GM18505 (cell line): ENCODE measurements at regions not wholly inside any gene's neighbourhood (a gene's known extent, or its start where the extent isn't known, plus 50 kb on each side); places are given as distances from the start of the nearest gene placed in this dataset.
"Not testable (repeated sequence)": the region's sequence is repeated elsewhere in the genome, so short reads cannot be mapped to it uniquely, and the experiment has no call there.

Source experiments
- ATAC-seq: cut with Tn5 transposase; IDR thresholded peaks from one replicate; pipeline ENCODE4 v1.9.1; 2021; ENCODE audit not compliant: unreplicated experiment
- POLR2A ChIP-seq: IDR thresholded peaks from 4 replicates; pipeline ENCODE4 v1.6.1; 2011; ENCODE audit warnings: borderline replicate concordance; ENCODE audit not compliant: insufficient read depth, insufficient read length; ENCODE audit errors: extremely low read depth

DNA sequence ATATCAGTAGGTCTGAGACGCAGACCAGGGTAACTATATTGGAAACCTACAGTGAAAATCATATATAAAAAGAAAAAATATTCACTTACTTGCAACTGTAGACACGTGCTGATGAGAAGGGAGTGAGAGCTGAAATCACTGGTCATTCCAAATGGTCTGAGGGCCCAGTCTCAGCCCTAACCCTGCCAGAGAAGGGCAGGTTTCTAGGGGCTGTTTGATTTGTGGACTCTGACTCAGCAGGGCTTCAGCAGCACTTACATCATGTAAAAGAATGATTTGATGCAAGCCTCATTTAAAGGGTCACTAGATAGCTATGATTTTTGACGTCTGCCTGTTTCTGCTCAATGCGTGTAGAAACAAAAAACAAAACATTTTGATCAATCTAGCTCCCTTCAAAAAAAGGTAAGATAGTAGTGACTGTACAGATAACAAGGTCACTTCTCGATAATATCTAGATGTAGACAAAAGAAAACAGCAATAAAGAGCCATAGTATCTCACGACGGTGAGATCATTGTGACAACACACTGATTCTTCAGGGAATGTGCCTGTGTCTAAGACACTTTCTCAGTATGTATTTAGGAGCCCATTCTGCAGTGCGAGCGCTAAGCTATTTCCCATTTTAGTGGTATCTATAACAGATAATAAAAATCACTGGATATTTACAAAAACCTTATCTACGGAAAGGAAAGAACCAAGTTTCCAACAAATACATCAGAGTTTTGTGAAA is 307.2 kb downstream of the HIVEP2 start:
- TF ChIP-seq POLR2A = no peak
- ATAC-seq = no peak

- no peak for TF ChIP-seq POLR2A
- no peak for ATAC-seq
These were observed 302.3 kb downstream of the HIVEP2 start for GRCh38 chr6:142642651-142643050.

DNA sequence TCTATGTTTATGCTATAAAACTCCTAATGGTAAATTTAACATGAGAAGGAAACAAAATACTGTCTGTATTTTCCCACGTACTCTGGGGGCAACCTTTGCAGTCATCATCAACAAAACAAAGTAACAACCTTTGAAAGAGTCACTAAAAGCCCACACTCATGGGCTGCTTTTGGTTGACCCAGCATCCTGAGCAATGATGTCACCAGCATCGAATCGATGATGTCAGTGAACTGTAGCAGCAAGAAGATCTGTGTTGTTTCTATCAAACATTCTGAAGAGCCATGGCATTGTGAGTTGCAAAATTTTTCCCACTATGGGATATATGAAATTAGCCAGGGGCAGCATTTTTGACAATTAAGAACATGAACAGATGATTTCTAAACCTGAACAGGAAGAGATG is 300.1 kb downstream of the HIVEP2 start:
- TF ChIP-seq POLR2A = no peak
- no peak for ATAC-seq

GRCh38 chr6:142645663-142646062 is 299.3 kb downstream of the HIVEP2 start:
- ATAC-seq = no peak
- TF ChIP-seq POLR2A = no peak

DNA sequence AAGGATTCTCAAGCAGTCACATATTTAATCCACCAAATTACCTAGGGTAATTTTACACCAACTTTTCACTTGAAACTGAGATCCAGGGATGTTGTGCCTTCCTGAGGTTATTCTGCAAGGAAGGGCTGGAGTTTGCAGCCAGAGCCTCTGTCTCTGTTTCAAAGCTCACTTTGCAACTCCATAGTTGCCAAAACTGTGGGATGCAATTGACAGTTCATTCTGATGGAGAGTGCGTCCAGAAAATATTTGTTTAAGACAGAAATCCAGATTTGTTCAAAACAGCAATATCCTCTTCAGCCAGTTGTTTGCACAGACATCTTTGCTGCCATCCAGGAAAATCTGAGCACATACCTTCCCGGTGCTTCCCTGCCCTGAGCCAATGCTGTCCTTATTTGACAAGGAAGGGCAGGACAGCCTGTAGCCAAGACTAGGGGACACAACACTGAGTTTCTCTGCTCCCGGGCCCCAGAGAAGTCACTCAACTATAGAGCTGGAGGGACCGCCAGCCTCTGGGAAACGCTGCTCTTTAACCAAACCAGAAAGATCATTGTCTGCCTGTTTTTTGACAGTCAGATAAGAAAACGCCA is 297.4 kb downstream of the HIVEP2 start:
- no peak for ATAC-seq
- TF ChIP-seq POLR2A = no peak

- no peak for ATAC-seq
- TF ChIP-seq POLR2A = no peak
These were observed 296.9 kb downstream of the HIVEP2 start for GRCh38 chr6:142648036-142648451.

GRCh38 chr6:142648526-142648925 is 296.4 kb downstream of the HIVEP2 start:
- TF ChIP-seq POLR2A = no peak
- no peak for ATAC-seq

- not testable (repeated sequence) for ATAC-seq
These were observed 295.3 kb downstream of the HIVEP2 start for GRCh38 chr6:142649438-142650234.

- no peak for TF ChIP-seq POLR2A
- ATAC-seq = no peak
These were observed 293.6 kb downstream of the HIVEP2 start for GRCh38 chr6:142651384-142651783.

GRCh38 chr6:142653710-142654420 is 291.1 kb downstream of the HIVEP2 start:
- TF ChIP-seq POLR2A = no peak
- no peak for ATAC-seq

GRCh38 chr6:142659661-142660060 is 285.3 kb downstream of the HIVEP2 start:
- ATAC-seq = no peak
- no peak for TF ChIP-seq POLR2A

DNA sequence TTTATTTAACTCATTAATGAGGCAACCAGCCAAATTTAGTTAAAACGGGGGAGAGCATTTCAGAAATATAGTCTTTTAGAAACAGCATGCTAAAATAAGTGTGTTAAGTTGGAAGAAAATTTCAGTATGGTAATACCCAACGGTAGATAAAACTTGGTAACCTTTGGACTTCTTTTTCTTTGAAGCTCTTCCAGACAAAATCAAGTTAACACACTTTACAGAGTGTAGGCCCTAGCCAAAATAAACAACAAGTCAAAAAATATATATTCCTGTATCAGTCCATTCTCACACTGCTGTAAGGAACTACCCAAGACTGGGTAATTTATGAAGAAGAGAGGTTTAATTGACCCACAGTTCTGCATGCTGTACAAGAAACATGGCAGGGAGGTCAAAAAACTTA is 279.6 kb downstream of the HIVEP2 start:
- no peak for TF ChIP-seq POLR2A
- ATAC-seq = no peak

DNA sequence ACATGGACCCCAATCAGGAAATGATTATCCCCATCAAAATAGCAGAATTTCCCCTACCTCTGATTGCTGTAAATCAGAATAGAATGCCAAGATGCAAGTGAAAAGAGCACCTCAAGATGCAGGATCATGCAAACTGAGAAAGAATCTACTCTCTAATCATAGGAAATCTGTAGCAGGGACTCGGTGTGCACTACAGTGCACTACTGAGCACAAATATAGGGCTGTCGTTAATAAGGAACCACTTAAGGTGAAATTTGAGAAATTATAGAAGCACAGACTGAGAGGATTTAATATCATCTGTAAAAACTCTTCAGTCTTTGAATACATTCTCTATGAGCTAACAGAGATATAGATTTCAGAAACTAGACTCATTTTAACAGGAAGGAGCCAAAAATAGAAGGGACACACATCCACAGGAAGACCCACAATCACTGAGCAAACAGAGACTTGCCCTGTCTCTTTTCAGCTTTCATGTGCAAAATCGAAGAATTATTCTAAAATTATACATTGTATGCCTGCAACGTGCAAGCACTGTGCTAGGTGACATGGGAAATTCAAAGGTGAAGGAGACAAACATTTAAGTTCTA is 278.3 kb downstream of the HIVEP2 start:
- ATAC-seq = no peak
- no peak for TF ChIP-seq POLR2A

DNA sequence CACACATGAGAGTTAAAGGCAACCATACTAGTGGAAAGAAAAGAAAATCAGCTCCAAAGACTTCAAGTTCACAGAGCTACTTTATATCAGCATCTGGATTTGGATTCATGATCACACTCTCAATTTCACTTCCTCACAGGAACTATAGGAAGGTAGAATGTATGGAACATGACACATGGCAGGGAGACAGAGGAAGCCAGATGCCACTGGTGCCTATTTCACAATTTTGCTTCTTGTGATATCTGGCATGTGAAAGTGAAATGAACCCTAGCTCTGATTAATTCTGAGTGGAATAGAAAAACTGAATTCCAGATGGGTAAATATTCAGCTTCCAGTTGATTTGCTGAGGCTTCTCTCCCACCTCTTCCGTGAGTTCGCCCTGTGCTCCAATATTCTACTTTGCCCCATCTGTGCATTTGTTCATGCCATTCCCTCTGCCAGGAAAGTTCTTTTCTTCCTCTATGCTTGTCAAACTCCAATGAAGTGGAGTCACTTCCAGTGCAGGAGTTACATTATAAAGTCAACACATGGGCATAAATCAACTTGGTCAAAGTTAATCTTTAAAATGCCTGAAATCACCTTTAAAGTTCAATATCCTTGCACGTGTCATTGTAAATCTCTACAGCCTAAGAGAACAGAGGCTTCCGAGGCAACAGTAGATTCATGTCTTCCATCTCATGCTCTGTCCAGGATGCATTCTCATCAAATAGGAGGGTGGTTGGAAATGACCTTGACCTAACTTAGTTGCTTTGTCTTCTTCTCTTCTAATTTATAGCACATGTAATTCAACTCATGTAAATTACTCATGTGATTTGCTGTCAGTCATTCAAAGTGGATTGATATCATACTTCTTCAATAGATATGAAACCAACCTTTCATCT is 275.3 kb downstream of the HIVEP2 start:
- ATAC-seq = no peak
- TF ChIP-seq POLR2A = no peak
